MM.1S (cell line): ENCODE measurements at regions not wholly inside any gene's neighbourhood (a gene's known extent, or its start where the extent isn't known, plus 50 kb on each side); places are given as distances from the start of the nearest gene placed in this dataset.

Source experiments
- EZH2 ChIP-seq: fragments of 300-600 bp; sonication (generic); optimal IDR thresholded peaks from 2 replicates; pipeline ENCODE3; 2017; ENCODE audit warnings: low read depth, mild to moderate bottlenecking, antibody characterized with exemption, low read length, mixed read lengths
- TF ChIP-seq, protein P1 (sequence below): fragments of 300-600 bp; sonication (generic); IDR thresholded peaks from 2 replicates; pipeline ENCODE4 v1.5.1; 2016; ENCODE audit warnings: antibody characterized with exemption, low read length, mixed read lengths

DNA sequence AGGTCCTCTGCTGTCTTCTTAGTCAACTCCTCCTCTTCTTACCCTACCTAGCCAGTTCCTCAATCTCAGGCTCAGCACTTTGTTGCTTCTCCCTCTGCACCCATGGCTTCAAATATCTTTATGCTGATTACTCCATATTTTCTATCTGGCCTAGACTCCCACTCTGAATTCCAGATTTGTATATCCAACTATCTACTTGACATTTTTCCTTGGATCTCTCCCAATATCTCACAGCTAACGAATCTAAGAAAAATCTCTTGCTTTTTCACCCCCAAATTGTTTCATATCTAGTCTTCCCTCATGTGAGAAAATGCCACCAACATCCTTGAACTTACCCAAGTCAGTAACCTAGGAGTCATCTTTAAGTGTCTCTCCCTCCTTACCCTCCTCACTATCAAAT lies 176.4 kb upstream of the ERCC4 start:
- TF ChIP-seq, protein P1, sequence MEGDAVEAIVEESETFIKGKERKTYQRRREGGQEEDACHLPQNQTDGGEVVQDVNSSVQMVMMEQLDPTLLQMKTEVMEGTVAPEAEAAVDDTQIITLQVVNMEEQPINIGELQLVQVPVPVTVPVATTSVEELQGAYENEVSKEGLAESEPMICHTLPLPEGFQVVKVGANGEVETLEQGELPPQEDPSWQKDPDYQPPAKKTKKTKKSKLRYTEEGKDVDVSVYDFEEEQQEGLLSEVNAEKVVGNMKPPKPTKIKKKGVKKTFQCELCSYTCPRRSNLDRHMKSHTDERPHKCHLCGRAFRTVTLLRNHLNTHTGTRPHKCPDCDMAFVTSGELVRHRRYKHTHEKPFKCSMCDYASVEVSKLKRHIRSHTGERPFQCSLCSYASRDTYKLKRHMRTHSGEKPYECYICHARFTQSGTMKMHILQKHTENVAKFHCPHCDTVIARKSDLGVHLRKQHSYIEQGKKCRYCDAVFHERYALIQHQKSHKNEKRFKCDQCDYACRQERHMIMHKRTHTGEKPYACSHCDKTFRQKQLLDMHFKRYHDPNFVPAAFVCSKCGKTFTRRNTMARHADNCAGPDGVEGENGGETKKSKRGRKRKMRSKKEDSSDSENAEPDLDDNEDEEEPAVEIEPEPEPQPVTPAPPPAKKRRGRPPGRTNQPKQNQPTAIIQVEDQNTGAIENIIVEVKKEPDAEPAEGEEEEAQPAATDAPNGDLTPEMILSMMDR = no peak
- TF ChIP-seq EZH2 = no peak
